Left renal cortex interstitium (tissue), 4 donors: ENCODE measurements at regions not wholly inside any gene's neighbourhood (a gene's known extent, or its start where the extent isn't known, plus 50 kb on each side); places are given as distances from the start of the nearest gene placed in this dataset.
"Not testable (repeated sequence)": the region's sequence is repeated elsewhere in the genome, so short reads cannot be mapped to it uniquely, and the experiment has no call there.

Source experiments
- DNase-seq, 4 donors: peaks; one replicate each; pipeline ENCODE4 v3.0.0-alpha.2; 2013; ENCODE audit warnings: low read depth in 4 of 4, low spot score in 2 of 4, missing footprints in 1 of 4

DNA sequence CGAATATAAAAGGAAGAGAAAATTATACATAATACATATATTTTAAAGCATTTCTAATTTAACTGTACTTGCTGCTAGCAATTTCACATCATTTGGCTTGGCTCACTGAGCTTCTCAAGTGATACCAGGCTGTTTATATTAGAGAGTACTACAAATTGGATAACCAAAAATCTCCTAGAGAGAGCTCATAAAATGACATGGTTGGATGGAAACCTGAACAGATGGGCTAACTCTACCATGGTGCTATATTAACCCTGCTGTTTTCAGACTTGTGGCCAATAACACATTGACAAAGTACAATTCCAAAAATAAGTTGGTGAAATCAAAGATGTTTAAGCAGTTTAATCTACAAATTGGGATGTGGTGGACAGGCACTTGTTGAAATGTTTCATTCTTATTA, 364.4 kb upstream of the GCFC2 start:
- DNase-seq, result no peak

DNA sequence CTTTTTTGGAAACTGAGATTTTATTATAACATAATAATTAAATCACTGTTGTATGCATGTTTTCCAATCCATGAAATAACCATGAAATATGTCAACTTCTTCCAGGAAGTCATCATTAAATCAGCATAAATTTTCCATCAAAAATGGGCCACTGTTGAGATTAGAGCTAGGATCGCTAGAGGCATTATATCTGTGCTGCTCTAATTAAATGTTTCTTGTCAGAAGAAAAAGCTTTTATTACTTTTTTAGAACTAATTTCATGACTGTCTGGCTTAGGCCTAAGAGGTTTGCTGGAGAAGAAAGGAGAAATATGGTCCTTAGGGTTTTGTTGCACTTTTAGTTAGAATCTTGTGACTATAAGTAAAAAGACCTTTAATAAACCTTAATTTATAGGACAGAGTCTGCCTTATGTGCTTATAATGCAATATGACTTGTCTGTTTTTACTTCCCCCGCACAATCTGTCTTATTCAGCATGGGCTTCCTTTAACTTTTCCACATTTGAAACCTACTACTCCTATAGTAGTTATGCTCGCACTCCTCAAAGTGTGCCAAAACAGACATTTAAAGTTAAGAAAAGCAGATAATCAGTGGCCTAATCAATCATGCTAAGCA, 363.4 kb upstream of the GCFC2 start:
- DNase-seq, result no peak

DNA sequence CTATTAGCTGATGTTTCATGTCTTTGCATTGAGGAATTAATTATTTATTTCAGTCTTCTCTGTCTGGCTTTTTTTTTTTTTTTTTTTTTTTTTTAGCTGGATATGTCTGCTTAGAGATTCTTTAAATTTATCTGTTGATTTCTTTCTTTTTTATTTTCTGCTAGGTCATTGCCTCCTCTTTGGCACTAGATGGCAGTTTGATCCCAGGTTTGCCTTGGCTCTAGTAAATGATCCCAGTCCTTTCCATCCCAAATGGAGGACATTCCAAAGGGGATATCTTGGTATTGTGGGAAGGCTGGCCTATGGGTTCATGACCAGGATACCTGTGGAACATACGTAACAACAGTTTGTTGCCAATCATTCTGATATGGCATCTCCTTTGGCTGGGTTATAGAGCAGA, 339.5 kb upstream of the GCFC2 start:
- DNase-seq, result no peak

DNA sequence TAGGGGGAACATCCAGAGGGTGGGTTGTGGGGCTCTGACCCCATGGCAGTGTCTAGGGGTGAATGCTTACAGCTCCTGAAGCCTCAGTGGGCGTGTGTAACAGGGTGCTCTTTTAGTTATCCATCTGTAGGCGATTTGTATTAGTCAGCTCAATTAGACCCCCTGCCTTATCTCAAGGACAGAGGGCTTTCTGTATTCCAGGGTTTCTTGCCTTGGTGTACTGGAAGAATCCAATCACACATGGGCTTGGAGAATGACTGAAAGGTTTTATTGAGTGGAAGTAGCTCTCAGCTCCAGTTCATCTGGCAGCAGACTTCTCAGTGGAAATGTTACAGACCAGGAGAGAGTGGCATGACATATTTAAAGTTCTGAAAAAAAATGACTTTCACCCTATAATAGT, 334.0 kb upstream of the GCFC2 start:
- DNase-seq, result no peak

DNA sequence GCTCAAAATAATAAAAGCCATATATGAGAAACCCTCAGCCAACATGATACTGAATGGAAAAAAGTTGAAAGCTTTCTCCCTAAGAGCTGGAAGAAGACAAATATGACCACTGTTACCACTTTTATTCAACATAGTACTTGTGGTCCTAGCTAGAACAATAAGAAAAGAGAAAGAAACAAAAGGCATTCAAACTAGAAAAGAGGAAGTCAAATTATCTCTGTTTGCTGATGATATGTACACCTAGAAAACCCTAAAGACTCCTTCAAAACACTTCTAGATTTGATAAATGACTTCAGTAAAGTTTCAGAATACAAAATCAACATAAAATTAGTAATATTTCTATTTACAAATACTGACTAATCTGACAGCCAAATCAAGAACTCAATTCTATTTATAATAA, 328.8 kb upstream of the GCFC2 start:
- DNase-seq, result no peak

DNA sequence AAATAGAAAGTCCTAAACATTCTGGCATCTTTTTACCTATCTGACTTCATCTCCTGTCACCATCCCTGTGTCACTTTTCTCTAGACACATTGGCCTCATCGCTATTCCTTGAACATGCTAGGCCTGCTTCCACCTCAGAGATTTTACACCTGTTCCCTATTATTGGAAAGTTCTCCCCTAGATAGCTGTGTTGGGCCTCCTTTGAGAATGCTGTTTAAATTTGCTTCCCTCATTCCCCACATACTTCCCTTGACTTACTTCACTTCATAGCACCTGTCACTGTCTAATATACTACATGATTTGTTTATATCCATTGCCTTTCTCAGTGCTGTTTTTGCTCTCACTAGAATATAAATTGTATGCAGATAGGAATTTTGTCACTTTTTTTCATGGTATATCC, 317.0 kb upstream of the GCFC2 start:
- DNase-seq, result no peak

DNA sequence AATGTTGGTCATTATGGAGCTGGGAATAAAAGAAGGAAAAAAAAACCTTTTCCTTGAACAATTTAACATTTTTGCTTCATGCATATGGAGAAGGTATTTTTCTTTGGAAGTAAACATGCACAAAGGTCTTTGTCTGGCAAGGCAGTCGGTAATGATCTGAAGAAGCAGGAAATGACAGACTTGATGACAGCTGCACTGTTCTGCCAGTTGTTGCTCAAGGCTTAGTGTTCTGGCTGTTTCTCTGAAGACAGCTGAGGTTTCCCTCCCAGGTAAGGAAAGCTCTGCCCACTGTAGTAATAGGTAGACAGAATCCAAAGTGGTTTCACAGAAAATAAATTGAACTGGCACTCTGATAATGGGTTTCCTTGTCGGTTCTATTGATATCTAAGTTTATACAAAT, 308.4 kb upstream of the GCFC2 start:
- DNase-seq, result no peak

DNA sequence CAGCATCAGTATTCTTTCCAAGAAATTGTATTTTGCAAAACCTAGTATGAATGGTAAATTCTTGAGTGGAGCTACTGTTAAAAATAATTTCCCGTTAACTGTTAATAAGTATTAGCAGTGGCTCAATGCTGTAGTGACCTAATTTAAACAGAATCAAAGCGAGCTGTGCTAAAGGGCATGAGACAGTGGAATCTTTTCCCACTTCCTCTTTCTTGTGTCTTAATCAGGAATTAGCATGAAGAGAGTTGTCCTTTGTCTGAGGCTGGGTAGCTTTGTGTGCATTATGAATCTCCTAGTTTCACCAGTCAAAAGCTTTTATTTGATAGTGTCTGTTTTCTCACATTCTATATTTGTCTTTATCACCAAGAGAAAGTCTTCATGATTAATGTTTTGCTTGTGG, 298.8 kb upstream of the GCFC2 start:
- DNase-seq, result no peak

DNA sequence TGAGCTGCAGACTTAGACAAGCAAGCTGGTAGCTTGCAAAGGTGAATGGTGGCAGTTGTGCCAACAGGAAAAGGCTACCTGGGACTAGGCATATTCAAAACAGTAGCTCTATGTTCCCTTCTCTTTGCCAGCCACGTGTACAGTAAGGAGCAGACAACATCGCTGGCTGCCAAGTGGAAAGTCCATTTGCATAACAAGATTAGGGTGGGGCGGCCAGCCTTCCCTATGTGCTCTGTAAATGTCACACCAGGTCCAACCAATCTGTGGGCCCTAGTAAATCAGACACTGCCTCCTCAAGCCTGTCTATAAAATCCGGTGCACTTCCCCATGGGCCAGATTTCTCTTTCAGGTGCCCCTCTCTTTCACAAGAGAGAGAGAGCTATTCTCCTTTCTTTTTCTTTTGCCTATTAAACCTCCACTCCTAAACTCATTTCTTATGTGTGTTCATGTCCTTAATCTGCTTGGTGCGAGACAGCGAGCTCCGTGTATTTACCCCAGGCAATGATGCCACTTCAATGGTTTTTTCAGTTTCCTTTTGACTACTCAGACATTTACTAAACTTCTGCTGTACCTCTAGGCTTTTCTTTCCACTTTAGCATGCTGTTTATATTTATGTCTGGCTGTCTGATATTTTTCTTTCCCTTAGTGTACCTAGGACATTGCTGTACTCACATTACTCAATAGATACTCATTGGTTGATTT, 297.4 kb upstream of the GCFC2 start:
- DNase-seq, result no peak

DNA sequence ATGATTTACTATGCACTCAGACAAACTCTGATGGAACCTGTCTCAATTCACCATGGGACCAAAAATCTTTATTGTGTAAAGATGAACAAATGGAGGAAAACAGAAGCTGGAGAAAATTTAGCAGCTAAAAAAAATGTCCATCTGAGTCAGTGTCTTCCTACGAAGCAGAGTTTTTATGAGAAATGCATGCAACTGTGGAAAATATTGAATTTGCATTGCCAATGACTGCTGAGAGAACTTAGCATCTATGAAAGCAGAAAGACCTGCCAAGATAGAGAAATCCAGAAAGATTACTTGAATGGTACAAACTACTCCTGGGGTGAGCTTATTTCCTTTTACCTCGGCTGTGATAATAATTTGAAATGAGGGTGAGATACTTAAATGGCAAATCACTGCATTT, 289.7 kb upstream of the GCFC2 start:
- DNase-seq, result no peak

DNA sequence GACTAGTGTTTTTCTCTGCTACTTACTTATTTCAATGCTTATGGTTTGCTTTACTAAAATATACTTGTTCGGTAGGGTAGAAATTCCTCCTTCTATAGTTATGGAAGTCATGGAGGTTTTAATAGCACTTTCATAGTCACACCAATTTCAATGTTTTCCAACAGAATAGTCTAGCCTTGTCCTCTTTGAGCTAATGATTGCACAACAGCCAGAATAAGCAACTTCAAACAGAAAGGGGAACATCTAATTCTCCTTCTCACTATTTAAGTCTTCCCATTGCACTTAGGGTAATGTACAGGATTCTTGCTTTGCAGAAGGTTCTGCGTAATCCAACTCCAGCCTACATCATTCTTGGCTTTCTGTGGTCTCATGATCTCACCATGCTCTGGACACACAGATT, 287.7 kb upstream of the GCFC2 start:
- no peak for DNase-seq

DNA sequence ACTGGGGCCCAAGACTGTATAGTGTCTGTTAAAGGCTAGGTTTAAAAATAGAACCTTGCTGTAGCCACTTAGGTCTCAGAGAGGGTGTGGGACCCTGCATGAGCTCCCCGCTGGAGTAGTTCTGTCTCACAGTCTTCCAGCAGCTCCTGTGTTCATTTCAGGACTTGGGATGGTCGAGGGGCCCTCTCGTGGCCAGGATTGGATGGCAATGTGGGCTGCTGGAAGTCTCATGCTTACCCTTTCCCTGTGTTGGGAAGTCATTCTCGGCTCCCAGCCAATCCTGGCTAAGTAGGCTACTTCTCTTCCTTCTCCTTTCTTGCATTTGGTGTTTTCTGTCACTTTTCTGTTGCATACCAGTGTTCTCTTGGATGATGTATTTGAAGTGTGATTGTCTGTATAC, 284.0 kb upstream of the GCFC2 start:
- DNase-seq, result no peak

DNA sequence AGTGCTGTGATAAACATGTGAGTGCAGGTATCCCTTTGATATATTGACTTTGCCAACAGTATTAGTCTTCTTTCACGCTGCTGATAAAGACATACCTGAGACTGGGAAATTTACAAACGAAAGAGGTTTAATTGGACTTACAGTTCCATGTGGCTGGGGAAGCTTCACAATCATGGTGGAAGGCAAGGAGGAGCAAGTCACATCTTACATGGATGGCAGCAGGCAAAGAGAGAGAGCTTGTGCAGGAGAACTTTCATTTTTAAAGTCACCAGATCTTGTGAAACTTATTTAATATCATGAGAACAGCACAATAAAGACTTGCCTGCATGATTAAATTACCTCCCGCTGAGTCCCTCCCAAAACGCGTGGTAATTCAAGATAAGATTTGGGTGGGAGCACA, 277.9 kb upstream of the GCFC2 start:
- not testable (repeated sequence) for DNase-seq

DNA sequence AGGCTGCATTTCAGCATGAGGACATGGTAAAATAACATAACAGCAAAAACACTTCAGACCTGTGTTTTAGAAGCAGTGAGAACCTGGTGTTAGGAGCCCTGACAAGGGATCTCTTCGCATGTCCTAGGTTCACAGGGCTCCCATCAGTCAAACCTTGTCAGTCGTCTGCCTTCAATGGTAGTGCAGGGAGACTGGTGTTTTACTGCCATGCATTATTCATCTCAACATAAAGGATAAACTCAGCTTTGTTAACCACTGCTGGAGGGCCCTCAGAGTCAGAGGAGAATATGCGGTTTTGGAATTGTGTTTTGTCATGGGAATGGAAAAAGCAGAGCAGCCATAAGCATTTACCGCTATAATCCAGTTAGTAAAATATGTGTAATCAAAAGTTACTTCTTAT, 275.9 kb upstream of the GCFC2 start:
- DNase-seq, result no peak

DNA sequence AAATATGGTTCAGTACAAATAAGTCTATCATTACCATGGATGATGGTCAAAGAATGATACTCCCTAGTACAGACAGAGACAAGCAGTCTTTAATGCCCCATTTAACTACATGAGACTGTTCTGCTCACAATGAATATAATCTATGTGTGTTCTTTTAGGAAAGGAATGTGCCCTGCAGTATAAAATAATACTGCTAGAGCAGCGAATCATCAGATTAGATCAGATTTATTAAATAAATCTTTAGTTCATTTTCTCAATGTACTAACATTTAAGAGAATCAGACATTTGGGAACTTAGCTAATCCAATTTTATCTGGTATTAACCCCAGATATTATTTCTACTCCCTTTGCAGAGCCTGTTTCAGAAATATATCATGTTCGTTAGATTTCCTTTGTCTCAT, 272.0 kb upstream of the GCFC2 start:
- DNase-seq, result no peak

DNA sequence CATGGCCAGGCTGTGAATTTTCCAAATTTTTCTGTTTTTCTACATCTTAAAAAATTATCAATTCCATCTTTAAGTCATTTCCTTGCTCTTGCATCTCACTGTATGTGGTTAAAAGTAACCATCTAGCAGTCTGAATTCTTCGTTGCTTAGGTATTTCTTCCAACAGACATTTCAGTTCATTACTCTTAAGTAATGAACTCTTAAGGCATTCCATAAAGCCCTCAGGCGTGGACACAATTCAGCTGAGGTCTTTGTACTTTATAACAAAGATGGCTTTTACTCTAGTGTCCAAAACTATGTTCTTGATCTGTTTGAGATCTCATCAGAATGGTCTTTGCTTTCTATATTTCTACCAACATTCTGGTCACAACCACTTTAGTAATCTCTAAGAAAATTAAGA, 253.9 kb upstream of the GCFC2 start:
- DNase-seq, result no peak

DNA sequence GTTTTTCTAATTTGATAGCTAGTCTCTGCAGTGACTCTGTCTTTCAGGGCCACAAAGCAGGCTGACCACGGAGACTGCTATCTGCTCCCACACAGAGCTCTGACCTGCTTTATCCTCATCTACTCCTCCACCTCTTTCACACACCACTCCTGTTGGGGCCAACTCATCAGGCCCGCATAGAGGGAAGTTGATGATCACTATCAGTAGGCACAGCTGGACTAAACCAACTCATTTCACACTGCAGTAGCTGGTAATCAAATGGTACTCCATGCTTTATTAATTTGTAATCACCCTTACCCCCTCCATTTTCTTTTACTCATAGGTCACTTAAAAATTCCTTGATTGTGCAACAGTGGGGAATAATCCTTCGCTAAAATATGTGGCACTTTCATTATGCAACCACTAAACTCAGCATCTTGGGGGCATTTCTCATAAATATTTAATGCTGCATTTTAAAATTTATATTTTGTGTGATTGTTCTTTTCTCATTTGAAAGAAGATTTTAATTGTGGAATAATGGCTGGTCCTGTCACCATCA, 249.8 kb upstream of the GCFC2 start:
- DNase-seq, result no peak

DNA sequence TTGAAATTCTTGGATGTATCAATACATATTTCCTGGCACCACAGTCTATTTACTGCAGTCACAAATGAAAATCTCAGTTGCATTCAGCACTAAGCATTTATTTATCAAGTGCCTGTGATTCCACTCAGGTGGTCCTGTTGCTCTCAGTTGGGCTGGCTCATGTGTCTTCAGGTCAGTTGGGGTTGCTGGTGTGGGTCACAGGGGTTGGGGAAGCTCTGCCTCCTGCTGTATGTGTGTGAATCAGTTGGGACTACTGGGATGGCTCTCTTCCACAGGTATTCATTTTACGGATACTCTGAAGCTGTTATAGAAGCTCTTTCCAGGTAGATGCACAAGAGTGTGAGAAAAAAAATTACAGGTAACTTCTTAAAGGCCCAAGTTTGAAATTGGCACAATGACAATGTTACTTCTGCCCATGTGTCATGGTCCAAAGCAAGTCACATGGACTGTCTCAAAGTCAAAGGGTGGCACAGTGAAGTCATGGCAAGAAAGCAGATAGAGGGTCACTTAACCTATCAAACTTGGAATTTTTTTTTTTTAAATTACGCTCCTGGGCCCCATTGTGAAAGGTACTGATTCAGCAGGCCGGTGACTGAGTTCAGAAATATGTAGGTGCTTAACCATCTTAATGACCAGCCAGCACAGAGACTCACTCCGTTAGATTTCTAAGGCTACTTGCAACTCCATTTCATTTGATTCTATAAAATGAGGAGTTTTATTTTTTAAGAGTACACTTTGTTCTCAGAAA, 249.2 kb upstream of the GCFC2 start:
- DNase-seq, result no peak

DNA sequence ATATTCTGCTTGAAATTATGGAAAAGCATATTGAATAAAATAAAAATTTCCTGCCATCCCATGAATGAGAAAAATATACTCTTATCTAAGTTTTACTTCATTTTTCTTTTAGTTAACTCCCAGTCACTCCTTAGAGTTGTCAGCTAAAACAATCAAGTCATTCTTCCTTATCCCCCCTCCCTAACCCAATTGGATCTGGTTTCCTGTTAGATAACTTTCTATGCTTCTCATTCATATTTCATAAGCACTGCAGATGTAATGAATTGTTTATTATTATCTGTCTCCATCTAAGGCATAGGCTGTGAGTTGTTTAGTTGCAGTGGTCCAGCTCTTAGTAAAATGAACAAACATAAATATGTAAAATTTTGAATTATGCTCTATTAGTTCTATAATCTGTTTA, 244.0 kb upstream of the GCFC2 start:
- DNase-seq, result no peak

DNA sequence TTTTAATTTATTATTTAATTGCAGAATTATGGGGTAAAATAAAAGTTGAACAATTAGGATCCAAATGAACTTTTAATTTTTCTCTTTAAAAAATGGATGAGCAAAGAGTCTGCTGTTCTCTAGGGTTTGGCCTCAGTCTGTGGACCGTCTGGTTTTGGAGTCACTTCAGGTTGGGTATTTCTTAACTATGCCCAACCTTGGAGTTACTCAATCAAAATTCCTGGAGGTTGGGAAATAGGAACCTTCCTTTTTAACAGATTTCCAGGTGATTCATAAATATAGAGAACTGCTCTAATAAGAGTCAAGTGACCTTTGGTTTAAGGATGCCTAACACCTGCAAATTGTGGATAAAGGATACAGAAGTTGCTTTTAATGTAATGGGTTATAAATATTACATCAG, 241.5 kb upstream of the GCFC2 start:
- DNase-seq, result no peak

DNA sequence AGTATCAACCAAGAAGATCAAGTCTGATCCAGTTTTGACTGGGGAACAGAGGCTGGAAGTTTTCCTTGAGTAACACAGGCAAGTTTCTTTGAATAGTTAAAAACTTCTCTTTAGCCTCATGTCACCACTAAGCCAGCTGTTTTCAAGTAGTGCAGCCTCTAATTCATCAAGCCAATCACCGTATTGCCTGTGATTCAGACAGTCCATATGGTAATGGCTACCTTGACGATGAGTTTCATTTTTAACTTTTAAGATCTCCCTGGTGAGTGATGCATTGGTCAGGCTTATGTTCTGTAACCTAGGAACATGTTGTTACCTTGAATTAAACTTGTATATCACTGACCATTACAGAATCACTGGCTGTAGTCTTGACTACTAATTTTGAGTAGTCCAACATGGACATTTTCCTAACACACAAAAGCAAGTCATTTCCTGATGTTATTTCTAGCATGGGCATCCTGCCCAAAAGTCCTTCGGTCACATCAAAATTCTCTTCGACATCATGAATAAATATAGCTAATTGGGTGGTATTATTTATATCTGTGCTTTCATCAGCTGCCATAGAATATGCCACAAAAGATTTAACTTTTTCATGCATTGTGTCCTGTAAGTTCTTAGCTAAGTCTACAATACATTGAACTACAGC, 238.8 kb upstream of the GCFC2 start:
- no peak for DNase-seq
